GM23248 (cell line): ENCODE measurements at regions not wholly inside any gene's neighbourhood (a gene's known extent, or its start where the extent isn't known, plus 50 kb on each side); places are given as distances from the start of the nearest gene placed in this dataset.

Experiments used
- EZH2 ChIP-seq: fragments of 200-600 bp; sonication (generic); IDR thresholded peaks from 2 replicates; pipeline ENCODE4 v1.6.1; 2018; ENCODE audit warnings: antibody characterized with exemption, mild to moderate bottlenecking; ENCODE audit not compliant: insufficient read depth, poor library complexity, severe bottlenecking
- EZH2phosphoT487 ChIP-seq: fragments of 200-600 bp; sonication (generic); IDR thresholded peaks from 2 replicates; pipeline ENCODE4 v1.6.1; 2018; ENCODE audit warnings: antibody characterized with exemption, moderate library complexity, mild to moderate bottlenecking, low read depth; ENCODE audit not compliant: insufficient read depth

- TF ChIP-seq EZH2, result no peak
- TF ChIP-seq EZH2phosphoT487, result no peak
Observed at GRCh38 chr2:133821107-133821760, 253.0 kb upstream of the NCKAP5 start.
